ENCODE measurements at regions not wholly inside any gene's neighbourhood (a gene's known extent, or its start where the extent isn't known, plus 50 kb on each side); places are given as distances from the start of the nearest gene placed in this dataset.

DNA sequence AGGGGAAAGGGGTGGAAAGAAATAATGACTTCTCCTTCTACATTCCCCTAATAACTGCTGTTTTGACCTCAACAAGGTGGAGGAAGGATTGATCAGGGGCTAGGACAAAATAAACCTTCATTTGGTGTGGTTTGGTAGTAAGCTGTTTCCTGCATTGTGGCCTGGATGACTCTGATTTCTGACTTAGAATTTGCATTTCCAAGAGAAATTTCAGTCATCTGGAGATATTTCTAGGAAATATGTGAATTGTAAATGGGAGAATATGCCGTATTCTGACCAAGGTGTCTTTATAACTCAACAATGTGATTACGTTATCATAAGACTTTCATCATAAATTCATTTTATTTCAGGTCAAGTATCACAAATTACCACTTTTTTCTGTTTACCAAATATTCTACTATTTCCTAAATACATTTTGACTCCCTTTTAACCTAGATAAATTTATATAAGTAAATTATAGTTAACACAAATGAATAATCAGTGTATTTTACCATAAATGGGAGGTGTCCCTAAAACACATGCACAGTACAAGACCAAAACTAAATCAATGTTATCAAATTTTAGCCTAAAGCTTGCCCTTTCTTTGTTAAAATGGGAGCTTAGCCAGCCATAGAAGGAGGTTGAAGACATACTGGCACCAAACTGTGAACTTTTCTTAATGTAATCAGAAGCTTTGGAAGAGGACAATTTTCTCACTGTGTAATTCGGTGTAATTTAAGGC is 828.8 kb downstream of the TMTC2 start (continued):
- TF ChIP-seq ARNTL (CRISPR knock-in tag; IDR thresholded peaks at IDR 0.05; ENCODE audit: borderline replicate concordance, low read depth) (no peak), ISL1 (CRISPR knock-in tag; IDR thresholded peaks at IDR 0.05) (no peak), TCF4 (CRISPR knock-in tag; IDR thresholded peaks at IDR 0.05; ENCODE audit: borderline replicate concordance) (no peak), CSDC2 (CRISPR knock-in tag; IDR thresholded peaks at IDR 0.05) (no peak), ZNF8 (CRISPR knock-in tag; IDR thresholded peaks at IDR 0.05) (no peak)
- TF ChIP-seq, protein P1, sequence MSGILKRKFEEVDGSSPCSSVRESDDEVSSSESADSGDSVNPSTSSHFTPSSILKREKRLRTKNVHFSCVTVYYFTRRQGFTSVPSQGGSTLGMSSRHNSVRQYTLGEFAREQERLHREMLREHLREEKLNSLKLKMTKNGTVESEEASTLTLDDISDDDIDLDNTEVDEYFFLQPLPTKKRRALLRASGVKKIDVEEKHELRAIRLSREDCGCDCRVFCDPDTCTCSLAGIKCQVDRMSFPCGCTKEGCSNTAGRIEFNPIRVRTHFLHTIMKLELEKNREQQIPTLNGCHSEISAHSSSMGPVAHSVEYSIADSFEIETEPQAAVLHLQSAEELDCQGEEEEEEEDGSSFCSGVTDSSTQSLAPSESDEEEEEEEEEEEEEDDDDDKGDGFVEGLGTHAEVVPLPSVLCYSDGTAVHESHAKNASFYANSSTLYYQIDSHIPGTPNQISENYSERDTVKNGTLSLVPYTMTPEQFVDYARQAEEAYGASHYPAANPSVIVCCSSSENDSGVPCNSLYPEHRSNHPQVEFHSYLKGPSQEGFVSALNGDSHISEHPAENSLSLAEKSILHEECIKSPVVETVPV (CRISPR knock-in tag; IDR thresholded peaks at IDR 0.05): no peak

DNA sequence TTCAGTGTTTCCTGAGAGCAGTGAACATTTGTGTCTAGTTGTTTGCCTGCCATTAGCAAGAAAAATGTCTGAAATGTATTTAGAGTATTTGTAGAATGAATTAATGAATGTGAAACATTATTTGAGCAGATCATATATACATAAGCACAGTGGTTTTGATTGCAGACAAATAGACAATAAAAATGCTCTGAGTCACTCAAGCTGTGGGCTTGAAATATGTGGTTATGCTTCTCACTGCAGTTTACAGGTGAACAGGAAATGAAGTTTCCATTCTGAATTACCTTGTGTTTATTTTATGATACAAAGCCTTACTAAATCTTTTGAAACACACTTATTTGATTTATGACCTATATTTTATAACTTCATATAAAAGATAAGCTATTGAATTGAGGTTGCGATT is 827.7 kb downstream of the TMTC2 start:
- ATAC-seq: no peak
- TF ChIP-seq ZNF565 (CRISPR knock-in tag; conservative IDR thresholded peaks at IDR 0.05; ENCODE audit: low read depth): no peak
- no peak for TF ChIP-seq CSDC2 (CRISPR knock-in tag; IDR thresholded peaks at IDR 0.05)
- TF ChIP-seq SNAI2 (CRISPR knock-in tag; IDR thresholded peaks at IDR 0.05): no peak
- no peak for TF ChIP-seq ZFP3 (CRISPR knock-in tag; IDR thresholded peaks at IDR 0.05)
- TF ChIP-seq ZNF70 (CRISPR knock-in tag; IDR thresholded peaks at IDR 0.05): no peak
- TF ChIP-seq, protein P1 (CRISPR knock-in tag; IDR thresholded peaks at IDR 0.05): no peak
- no peak for TF ChIP-seq ZFP30 (CRISPR knock-in tag; IDR thresholded peaks at IDR 0.05)

DNA sequence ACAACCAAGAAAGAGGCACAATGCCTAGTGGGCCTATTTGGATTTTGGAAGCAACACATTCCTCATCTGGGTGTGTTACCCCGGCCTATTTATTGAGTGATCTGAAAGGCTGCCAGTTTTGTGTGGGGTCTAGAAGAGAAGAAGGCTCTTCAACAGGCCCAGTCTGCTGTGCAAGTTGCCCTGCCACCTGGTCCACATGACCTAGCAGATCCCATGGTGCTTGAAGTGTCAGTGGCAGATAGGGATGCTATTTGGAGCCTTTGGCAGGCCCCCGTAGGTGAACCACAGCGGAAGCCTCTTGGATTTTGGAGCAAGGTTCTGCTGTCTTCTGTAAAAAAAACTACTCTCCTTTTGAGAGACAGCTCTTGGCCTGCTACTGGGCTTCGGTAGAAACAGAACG is 820.1 kb downstream of the TMTC2 start:
- no peak for TF ChIP-seq ARNTL (CRISPR knock-in tag; IDR thresholded peaks at IDR 0.05; ENCODE audit: borderline replicate concordance, low read depth)
- TF ChIP-seq, protein P2, sequence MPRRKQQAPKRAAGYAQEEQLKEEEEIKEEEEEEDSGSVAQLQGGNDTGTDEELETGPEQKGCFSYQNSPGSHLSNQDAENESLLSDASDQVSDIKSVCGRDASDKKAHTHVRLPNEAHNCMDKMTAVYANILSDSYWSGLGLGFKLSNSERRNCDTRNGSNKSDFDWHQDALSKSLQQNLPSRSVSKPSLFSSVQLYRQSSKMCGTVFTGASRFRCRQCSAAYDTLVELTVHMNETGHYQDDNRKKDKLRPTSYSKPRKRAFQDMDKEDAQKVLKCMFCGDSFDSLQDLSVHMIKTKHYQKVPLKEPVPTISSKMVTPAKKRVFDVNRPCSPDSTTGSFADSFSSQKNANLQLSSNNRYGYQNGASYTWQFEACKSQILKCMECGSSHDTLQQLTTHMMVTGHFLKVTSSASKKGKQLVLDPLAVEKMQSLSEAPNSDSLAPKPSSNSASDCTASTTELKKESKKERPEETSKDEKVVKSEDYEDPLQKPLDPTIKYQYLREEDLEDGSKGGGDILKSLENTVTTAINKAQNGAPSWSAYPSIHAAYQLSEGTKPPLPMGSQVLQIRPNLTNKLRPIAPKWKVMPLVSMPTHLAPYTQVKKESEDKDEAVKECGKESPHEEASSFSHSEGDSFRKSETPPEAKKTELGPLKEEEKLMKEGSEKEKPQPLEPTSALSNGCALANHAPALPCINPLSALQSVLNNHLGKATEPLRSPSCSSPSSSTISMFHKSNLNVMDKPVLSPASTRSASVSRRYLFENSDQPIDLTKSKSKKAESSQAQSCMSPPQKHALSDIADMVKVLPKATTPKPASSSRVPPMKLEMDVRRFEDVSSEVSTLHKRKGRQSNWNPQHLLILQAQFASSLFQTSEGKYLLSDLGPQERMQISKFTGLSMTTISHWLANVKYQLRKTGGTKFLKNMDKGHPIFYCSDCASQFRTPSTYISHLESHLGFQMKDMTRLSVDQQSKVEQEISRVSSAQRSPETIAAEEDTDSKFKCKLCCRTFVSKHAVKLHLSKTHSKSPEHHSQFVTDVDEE (CRISPR knock-in tag; IDR thresholded peaks at IDR 0.05): no peak
- TF ChIP-seq TCF4 (CRISPR knock-in tag; IDR thresholded peaks at IDR 0.05; ENCODE audit: borderline replicate concordance): no peak
- TF ChIP-seq, protein P3, sequence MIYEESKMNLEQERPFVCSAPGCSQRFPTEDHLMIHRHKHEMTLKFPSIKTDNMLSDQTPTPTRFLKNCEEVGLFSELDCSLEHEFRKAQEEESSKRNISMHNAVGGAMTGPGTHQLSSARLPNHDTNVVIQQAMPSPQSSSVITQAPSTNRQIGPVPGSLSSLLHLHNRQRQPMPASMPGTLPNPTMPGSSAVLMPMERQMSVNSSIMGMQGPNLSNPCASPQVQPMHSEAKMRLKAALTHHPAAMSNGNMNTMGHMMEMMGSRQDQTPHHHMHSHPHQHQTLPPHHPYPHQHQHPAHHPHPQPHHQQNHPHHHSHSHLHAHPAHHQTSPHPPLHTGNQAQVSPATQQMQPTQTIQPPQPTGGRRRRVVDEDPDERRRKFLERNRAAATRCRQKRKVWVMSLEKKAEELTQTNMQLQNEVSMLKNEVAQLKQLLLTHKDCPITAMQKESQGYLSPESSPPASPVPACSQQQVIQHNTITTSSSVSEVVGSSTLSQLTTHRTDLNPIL (CRISPR knock-in tag; IDR thresholded peaks at IDR 0.05; ENCODE audit: low read depth): no peak
- no peak for TF ChIP-seq ZNF70 (CRISPR knock-in tag; IDR thresholded peaks at IDR 0.05)
- no peak for TF ChIP-seq SNAI2 (CRISPR knock-in tag; IDR thresholded peaks at IDR 0.05)
- TF ChIP-seq CSDC2 (CRISPR knock-in tag; IDR thresholded peaks at IDR 0.05): no peak
- TF ChIP-seq, protein P4, sequence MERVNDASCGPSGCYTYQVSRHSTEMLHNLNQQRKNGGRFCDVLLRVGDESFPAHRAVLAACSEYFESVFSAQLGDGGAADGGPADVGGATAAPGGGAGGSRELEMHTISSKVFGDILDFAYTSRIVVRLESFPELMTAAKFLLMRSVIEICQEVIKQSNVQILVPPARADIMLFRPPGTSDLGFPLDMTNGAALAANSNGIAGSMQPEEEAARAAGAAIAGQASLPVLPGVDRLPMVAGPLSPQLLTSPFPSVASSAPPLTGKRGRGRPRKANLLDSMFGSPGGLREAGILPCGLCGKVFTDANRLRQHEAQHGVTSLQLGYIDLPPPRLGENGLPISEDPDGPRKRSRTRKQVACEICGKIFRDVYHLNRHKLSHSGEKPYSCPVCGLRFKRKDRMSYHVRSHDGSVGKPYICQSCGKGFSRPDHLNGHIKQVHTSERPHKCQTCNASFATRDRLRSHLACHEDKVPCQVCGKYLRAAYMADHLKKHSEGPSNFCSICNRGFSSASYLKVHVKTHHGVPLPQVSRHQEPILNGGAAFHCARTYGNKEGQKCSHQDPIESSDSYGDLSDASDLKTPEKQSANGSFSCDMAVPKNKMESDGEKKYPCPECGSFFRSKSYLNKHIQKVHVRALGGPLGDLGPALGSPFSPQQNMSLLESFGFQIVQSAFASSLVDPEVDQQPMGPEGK (CRISPR knock-in tag; IDR thresholded peaks at IDR 0.05; ENCODE audit: borderline replicate concordance): no peak
- no peak for TF ChIP-seq RARB (CRISPR knock-in tag; IDR thresholded peaks at IDR 0.05)
- TF ChIP-seq ZFP30 (CRISPR knock-in tag; IDR thresholded peaks at IDR 0.05): no peak
- TF ChIP-seq, protein P5, sequence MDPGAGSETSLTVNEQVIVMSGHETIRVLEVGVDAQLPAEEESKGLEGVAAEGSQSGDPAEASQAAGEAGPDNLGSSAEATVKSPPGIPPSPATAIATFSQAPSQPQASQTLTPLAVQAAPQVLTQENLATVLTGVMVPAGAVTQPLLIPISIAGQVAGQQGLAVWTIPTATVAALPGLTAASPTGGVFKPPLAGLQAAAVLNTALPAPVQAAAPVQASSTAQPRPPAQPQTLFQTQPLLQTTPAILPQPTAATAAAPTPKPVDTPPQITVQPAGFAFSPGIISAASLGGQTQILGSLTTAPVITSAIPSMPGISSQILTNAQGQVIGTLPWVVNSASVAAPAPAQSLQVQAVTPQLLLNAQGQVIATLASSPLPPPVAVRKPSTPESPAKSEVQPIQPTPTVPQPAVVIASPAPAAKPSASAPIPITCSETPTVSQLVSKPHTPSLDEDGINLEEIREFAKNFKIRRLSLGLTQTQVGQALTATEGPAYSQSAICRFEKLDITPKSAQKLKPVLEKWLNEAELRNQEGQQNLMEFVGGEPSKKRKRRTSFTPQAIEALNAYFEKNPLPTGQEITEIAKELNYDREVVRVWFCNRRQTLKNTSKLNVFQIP (CRISPR knock-in tag; IDR thresholded peaks at IDR 0.05; ENCODE audit: borderline replicate concordance, low read depth): no peak
- ATAC-seq: no peak

All from SK-N-SH treated with all-trans-retinoic acid at 6 μM for 48 hours (cell line).